SK-N-SH (cell line): ENCODE measurements at regions not wholly inside any gene's neighbourhood (a gene's known extent, or its start where the extent isn't known, plus 50 kb on each side); places are given as distances from the start of the nearest gene placed in this dataset.

Experiments
- CTCF ChIA-PET: fragments of 300-600, 350-600 bp; formaldehyde crosslinking; extraction: SDS; loops from one replicate; lab custom pipeline; 2021; lab: Yijun Ruan, JAX
- POLR2A ChIA-PET: fragments of 350-600 bp; sonication (Branson Sonifier 250); formaldehyde crosslinking; extraction: SDS; loops from one replicate; lab custom pipeline; 2020; ENCODE audit warnings: antibody characterized with exemption, inconsistent platforms; lab: Yijun Ruan, JAX
- DNase-seq: peaks from one replicate; pipeline ENCODE4 v3.0.0; 2012
- H2AFZ ChIP-seq: fragments of 200-600 bp; sonication (generic); 2 replicates; pipeline ENCODE4 v1.8.1; 2016; ENCODE audit warnings: antibody characterized with exemption, mild to moderate bottlenecking, low read depth
- H3F3A ChIP-seq: fragments of 200-600 bp; sonication (generic); replicated peaks from 2 replicates; pipeline ENCODE3; 2016; ENCODE audit warnings: antibody characterized with exemption, mild to moderate bottlenecking; ENCODE audit not compliant: insufficient read depth
- H3K27ac ChIP-seq, 2 experiments: fragments of 200-500 bp in 1 of 2; fragments of 200-600 bp in 1 of 2; sonication (Bioruptor generic) in 1 of 2; sonication (generic), shearing (Covaris generic) in 1 of 2; 2 replicates each; pipeline versions ENCODE4 v1.5.1 to v1.6.1; 2014 to 2016; ENCODE audit warnings: low read depth in 2 of 2, inconsistent platforms in 1 of 2, low read length in 1 of 2, mild to moderate bottlenecking in 1 of 2, mixed read lengths in 1 of 2
- H3K27me3 ChIP-seq: fragments of 200-600 bp; sonication (generic), shearing (Covaris generic); 2 replicates; pipeline ENCODE4 v1.6.1; 2016; ENCODE audit warnings: mixed run types; ENCODE audit not compliant: insufficient read depth
- H3K36me3 ChIP-seq, 2 experiments: fragments of 200-500 bp in 1 of 2; fragments of 200-600 bp in 1 of 2; sonication (Bioruptor generic) in 1 of 2; sonication (generic) in 1 of 2; replicated peaks in 1 of 2; 2 replicates each; pipeline versions ENCODE3 to v1.5.1; 2014 to 2016; ENCODE audit warnings: low read length in 1 of 2, mild to moderate bottlenecking in 1 of 2; ENCODE audit not compliant: insufficient read depth in 2 of 2, control insufficient read depth in 1 of 2
- H3K4me1 ChIP-seq, 2 experiments: fragments of 200-500 bp in 1 of 2; fragments of 200-600 bp in 1 of 2; sonication (Bioruptor generic) in 1 of 2; sonication (generic), shearing (Covaris generic) in 1 of 2; 2 replicates each; pipeline versions ENCODE4 v1.5.1 to v1.6.1; 2014 to 2016; ENCODE audit warnings: low read depth in 1 of 2, low read length in 1 of 2, mixed run types in 1 of 2; ENCODE audit not compliant: insufficient read depth in 2 of 2, control insufficient read depth in 1 of 2
- H3K4me2 ChIP-seq: fragments of 200-600 bp; sonication (generic), shearing (Covaris generic); 2 replicates; pipeline ENCODE4 v1.6.1; 2017; ENCODE audit warnings: mixed run types
- H3K4me3 ChIP-seq, 2 experiments: fragments of 200-500 bp in 1 of 2; fragments of 200-600 bp in 1 of 2; sonication (Bioruptor generic) in 1 of 2; sonication (generic), shearing (Covaris generic) in 1 of 2; 2 replicates each; pipeline versions ENCODE4 v1.5.1 to v1.8.1; 2014 to 2016; ENCODE audit warnings: low read depth in 2 of 2, inconsistent platforms in 1 of 2, low read length in 1 of 2, mild to moderate bottlenecking in 1 of 2, mixed read lengths in 1 of 2, moderate library complexity in 1 of 2
- H3K79me2 ChIP-seq: fragments of 200-600 bp; sonication (generic); 2 replicates; pipeline ENCODE4 v1.8.1; 2017; ENCODE audit warnings: mild to moderate bottlenecking; ENCODE audit not compliant: insufficient read depth
- H3K9ac ChIP-seq: fragments of 200-600 bp; sonication (generic); 2 replicates; pipeline ENCODE4 v1.6.1; 2017; ENCODE audit warnings: mixed run types
- H3K9me2 ChIP-seq: fragments of 200-600 bp; sonication (generic); 2 replicates; pipeline ENCODE4 v1.6.1; 2017; ENCODE audit warnings: mixed run types
- H3K9me3 ChIP-seq: fragments of 200-600 bp; sonication (generic); 2 replicates; pipeline ENCODE4 v1.6.1; 2017; ENCODE audit warnings: mixed run types, mild to moderate bottlenecking, moderate library complexity
- H4K20me1 ChIP-seq: fragments of 200-600 bp; sonication (generic); 2 replicates; pipeline ENCODE4 v1.6.1; 2017; ENCODE audit warnings: mild to moderate bottlenecking, mixed run types; ENCODE audit not compliant: insufficient read depth
- CHD2 ChIP-seq: fragments of 150-350 bp; IDR thresholded peaks from 2 replicates; pipeline ENCODE4 v1.6.1; 2018; ENCODE audit warnings: low read length; ENCODE audit not compliant: partially characterized antibody
- EP300 ChIP-seq, 2 experiments: IDR thresholded peaks; 2 replicates each; pipeline versions ENCODE4 v1.4.0 to v1.6.1; 2012; ENCODE audit warnings: borderline replicate concordance in 1 of 2, low read depth in 1 of 2, low read length in 1 of 2
- EZH2phosphoT487 ChIP-seq: fragments of 200-600 bp; sonication (generic); IDR thresholded peaks from 2 replicates; pipeline ENCODE4 v1.6.1; 2017; ENCODE audit warnings: low read depth, mixed run types, mild to moderate bottlenecking, antibody characterized with exemption, moderate library complexity, borderline replicate concordance
- FOSL2 ChIP-seq: IDR thresholded peaks from 2 replicates; pipeline ENCODE4 v1.4.0; 2012; ENCODE audit warnings: low read depth, mild to moderate bottlenecking, moderate library complexity, borderline replicate concordance
- FOXJ3 ChIP-seq: sonication (generic); formaldehyde crosslinking; IDR thresholded peaks from 2 replicates; pipeline ENCODE4 v1.5.1; 2020; ENCODE audit warnings: mild to moderate bottlenecking, missing genetic modification reagents
- GABPA ChIP-seq: IDR thresholded peaks from 2 replicates; pipeline ENCODE4 v1.4.0; 2012; ENCODE audit warnings: low read depth, mild to moderate bottlenecking
- GATA2 ChIP-seq: sonication (generic); formaldehyde crosslinking; IDR thresholded peaks from 2 replicates; pipeline ENCODE4 v1.5.0; 2020; ENCODE audit warnings: mild to moderate bottlenecking, missing genetic modification reagents
- IRF3 ChIP-seq: fragments of 150-350 bp; IDR thresholded peaks from 2 replicates; pipeline ENCODE4 v1.6.1; 2016; ENCODE audit warnings: mild to moderate bottlenecking, low read depth, low read length
- MAX ChIP-seq: IDR thresholded peaks from 2 replicates; pipeline ENCODE4 v1.4.0; 2012; ENCODE audit warnings: low read depth
- MEF2A ChIP-seq: IDR thresholded peaks from 2 replicates; pipeline ENCODE4 v1.4.0; 2012; ENCODE audit warnings: low read depth, borderline replicate concordance
- POLR2AphosphoS5 ChIP-seq: IDR thresholded peaks from 2 replicates; pipeline ENCODE4 v1.6.1; 2012; ENCODE audit warnings: low read depth, low read length
- RFX5 ChIP-seq: IDR thresholded peaks from 2 replicates; pipeline ENCODE4 v1.6.1; 2012; ENCODE audit warnings: mild to moderate bottlenecking, improper control_type of control experiment, low read length
- SMC3 ChIP-seq: IDR thresholded peaks from 2 replicates; pipeline ENCODE4 v1.6.1; 2012; ENCODE audit warnings: low read depth, low read length, improper control_type of control experiment
- TAF1 ChIP-seq: IDR thresholded peaks from 2 replicates; pipeline ENCODE4 v1.6.1; 2012; ENCODE audit warnings: low read depth, mild to moderate bottlenecking, low read length, moderate library complexity, borderline replicate concordance
- YY1 ChIP-seq: IDR thresholded peaks from 2 replicates; pipeline ENCODE4 v1.4.0; 2012; ENCODE audit warnings: low read depth, mild to moderate bottlenecking
- WGBS: methylation state at CpG from one replicate; pipeline ENCODE4 v1.1.6; 2017; ENCODE audit warnings: low lambda C conversion rate; 5-methylcytosine and 5-hydroxymethylcytosine counted together
- TF ChIP-seq, protein P1 (sequence below): IDR thresholded peaks from 2 replicates; pipeline ENCODE4 v1.4.0; 2012; ENCODE audit warnings: low read depth, borderline replicate concordance
- TF ChIP-seq, protein P2 (sequence below): IDR thresholded peaks from 2 replicates; pipeline ENCODE4 v1.6.1; 2012; ENCODE audit warnings: mild to moderate bottlenecking, low read depth, low read length, moderate library complexity

DNA sequence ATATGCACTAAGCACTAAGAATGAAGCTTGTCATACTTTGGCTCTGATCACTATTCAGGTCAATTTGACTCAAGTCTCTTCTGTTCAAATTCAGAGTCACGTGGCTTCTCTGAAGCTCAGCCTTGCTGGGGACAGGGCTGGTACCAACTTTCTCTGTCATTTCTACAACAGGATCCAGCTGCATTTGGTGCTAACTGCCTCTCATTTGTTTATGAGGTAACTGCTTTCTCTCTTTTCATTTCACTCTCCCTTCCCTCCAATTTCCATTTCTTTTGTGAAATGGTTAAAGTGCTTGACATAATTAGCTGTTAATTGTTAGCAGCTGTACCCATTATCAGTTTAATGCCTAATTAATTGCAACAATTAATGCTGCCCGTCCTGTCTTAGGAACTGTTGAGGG, 259.7 kb upstream of the PLET1 start:
- H3K4me3 ChIP-seq, result no peak overlapping the region
- no peak overlapping the region for H2AFZ ChIP-seq
- ChIA-PET POLR2A (no interaction called here), CTCF (interaction anchor here (1.1 to 1.4 kb wide), 2 partner anchors 35 to 301 kb away, joined by 3 to 5 read pairs; no protein-coding TSS in a partner anchor)
- no peak for TF ChIP-seq FOSL2
- no peak for TF ChIP-seq RFX5
- DNase-seq, result no peak
- H3K9ac ChIP-seq, result no peak overlapping the region
- no peak overlapping the region for H3K4me2 ChIP-seq
- no peaks in the 10 kb centered on the region for H3K79me2 ChIP-seq
- no peaks in the 10 kb centered on the region for H3K27me3 ChIP-seq
- peaks cover 12 to 15% of the 10 kb centered on the region in 2 experiments; a peak in 2 of 4 replicates for H3K4me1 ChIP-seq
- H3K9me2 ChIP-seq, result no peaks in the 10 kb centered on the region
- no peaks in the 10 kb centered on the region for H3F3A ChIP-seq
- H4K20me1 ChIP-seq, result no peaks in the 10 kb centered on the region
- H3K36me3 ChIP-seq, result no peaks in the 10 kb centered on the region
- 26% methylated on average over 2 of the region's 2 CpGs for WGBS
- H3K27ac ChIP-seq, result no peak overlapping the region
- H3K9me3 ChIP-seq, result no peaks in the 10 kb centered on the region

GRCh38 chr11:112522536-112522935, 261.9 kb upstream of the PLET1 start:
- CTCF ChIA-PET, result interaction anchor here (1.5 kb wide), 1 partner anchor 9 kb away, joined by 4 read pairs; no protein-coding TSS in a partner anchor

DNA sequence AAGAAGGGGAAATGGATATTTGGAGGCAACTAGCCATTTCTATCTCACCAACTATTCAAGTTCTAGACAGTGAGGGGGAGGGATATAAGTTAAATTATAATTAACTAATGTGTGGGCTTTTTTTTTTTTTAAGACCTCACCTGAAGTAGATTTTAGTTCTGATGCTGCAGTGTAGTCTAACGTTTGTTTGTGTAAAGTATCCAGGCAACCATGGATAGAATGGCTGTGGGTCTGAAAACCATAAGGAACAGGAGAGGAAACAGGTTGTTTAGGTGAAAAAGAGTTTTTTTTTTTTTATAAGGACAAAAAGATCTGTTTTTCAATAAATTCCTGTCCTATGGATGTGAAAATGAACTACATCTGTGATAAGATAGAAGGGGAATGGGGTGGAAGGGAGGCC, 262.4 kb upstream of the PLET1 start:
- CTCF ChIA-PET, result interaction anchor here (1.2 to 1.5 kb wide), 4 partner anchors 10 to 168 kb away, joined by 3 to 4 read pairs (median 4); no protein-coding TSS in a partner anchor
- Histone ChIP-seq H3K9me3 (no peaks in the 10 kb centered on the region), H3K4me2 (no peak overlapping the region), H3K36me3 (no peaks in the 10 kb centered on the region), H3K27ac (no peak overlapping the region), H3K9ac (no peak overlapping the region), H3K4me3 (no peak overlapping the region), H4K20me1 (no peaks in the 10 kb centered on the region), H3K9me2 (no peaks in the 10 kb centered on the region), H3K4me1 (peaks cover 12 to 15% of the 10 kb centered on the region in 2 experiments; a peak in 2 of 4 replicates), H2AFZ (no peak overlapping the region), H3F3A (no peaks in the 10 kb centered on the region), H3K27me3 (no peaks in the 10 kb centered on the region; the same call in 1 of the 2 replicates), H3K79me2 (no peaks in the 10 kb centered on the region)
- POLR2A ChIA-PET, result no interaction called here
- WGBS, result 9% methylated on average over 1 of the region's 1 CpG
- no peak for DNase-seq
- TF ChIP-seq CHD2 (no peak), MAX (no peak), GABPA (no peak), IRF3 (no peak), FOXJ3 (CRISPR knock-in tag) (no peak), SMC3 (no peak), TAF1 (no peak), YY1 (no peak), FOSL2 (no peak), POLR2AphosphoS5 (no peak), EP300 (IDR thresholded peaks at IDR 0.05; ENCODE audit: borderline replicate concordance in 1 of 2, low read depth in 1 of 2, low read length in 1 of 2) (no peak), EZH2phosphoT487 (no peak)
- TF ChIP-seq, protein P1, sequence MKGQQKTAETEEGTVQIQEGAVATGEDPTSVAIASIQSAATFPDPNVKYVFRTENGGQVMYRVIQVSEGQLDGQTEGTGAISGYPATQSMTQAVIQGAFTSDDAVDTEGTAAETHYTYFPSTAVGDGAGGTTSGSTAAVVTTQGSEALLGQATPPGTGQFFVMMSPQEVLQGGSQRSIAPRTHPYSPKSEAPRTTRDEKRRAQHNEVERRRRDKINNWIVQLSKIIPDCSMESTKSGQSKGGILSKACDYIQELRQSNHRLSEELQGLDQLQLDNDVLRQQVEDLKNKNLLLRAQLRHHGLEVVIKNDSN, result no peak
- TF ChIP-seq, protein P2, sequence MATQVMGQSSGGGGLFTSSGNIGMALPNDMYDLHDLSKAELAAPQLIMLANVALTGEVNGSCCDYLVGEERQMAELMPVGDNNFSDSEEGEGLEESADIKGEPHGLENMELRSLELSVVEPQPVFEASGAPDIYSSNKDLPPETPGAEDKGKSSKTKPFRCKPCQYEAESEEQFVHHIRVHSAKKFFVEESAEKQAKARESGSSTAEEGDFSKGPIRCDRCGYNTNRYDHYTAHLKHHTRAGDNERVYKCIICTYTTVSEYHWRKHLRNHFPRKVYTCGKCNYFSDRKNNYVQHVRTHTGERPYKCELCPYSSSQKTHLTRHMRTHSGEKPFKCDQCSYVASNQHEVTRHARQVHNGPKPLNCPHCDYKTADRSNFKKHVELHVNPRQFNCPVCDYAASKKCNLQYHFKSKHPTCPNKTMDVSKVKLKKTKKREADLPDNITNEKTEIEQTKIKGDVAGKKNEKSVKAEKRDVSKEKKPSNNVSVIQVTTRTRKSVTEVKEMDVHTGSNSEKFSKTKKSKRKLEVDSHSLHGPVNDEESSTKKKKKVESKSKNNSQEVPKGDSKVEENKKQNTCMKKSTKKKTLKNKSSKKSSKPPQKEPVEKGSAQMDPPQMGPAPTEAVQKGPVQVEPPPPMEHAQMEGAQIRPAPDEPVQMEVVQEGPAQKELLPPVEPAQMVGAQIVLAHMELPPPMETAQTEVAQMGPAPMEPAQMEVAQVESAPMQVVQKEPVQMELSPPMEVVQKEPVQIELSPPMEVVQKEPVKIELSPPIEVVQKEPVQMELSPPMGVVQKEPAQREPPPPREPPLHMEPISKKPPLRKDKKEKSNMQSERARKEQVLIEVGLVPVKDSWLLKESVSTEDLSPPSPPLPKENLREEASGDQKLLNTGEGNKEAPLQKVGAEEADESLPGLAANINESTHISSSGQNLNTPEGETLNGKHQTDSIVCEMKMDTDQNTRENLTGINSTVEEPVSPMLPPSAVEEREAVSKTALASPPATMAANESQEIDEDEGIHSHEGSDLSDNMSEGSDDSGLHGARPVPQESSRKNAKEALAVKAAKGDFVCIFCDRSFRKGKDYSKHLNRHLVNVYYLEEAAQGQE, result no peak

More at GRCh38 chr11:112522536-112522935, 261.9 kb upstream of the PLET1 start:
- DNase-seq, result no peak
- Histone ChIP-seq H3K4me1 (peaks cover 12 to 15% of the 10 kb centered on the region in 2 experiments; a peak in 2 of 4 replicates), H3K27ac (no peak overlapping the region), H3K4me2 (no peak overlapping the region), H3K9me3 (no peaks in the 10 kb centered on the region), H3K27me3 (no peaks in the 10 kb centered on the region), H3F3A (no peaks in the 10 kb centered on the region), H2AFZ (no peak overlapping the region), H3K9ac (no peak overlapping the region), H3K79me2 (no peaks in the 10 kb centered on the region), H3K4me3 (no peak overlapping the region), H4K20me1 (no peaks in the 10 kb centered on the region), H3K9me2 (no peaks in the 10 kb centered on the region), H3K36me3 (no peaks in the 10 kb centered on the region)
- 0% methylated on average over 1 of the region's 1 CpG for WGBS
- POLR2A ChIA-PET, result no interaction called here
- TF ChIP-seq FOSL2, result no peak
- TF ChIP-seq MEF2A, result no peak
- no peak for TF ChIP-seq GATA2 (CRISPR knock-in tag)
